Neural cell (in vitro differentiated cells): ENCODE measurements at regions not wholly inside any gene's neighbourhood (a gene's known extent, or its start where the extent isn't known, plus 50 kb on each side); places are given as distances from the start of the nearest gene placed in this dataset.

Source experiments
- H2AFZ ChIP-seq: fragments of 200-600, 300-800 bp; sonication (generic), shearing (Covaris generic); 2 replicates; pipeline ENCODE4 v1.6.0; 2014; ENCODE audit warnings: low read depth, mild to moderate bottlenecking, antibody characterized with exemption, low read length, moderate library complexity
- H3F3A ChIP-seq: fragments of 200-600 bp; shearing (Covaris generic); 2 replicates; pipeline ENCODE4 v1.6.1; 2016; ENCODE audit warnings: mild to moderate bottlenecking, moderate library complexity, mixed read lengths, antibody characterized with exemption, low read length; ENCODE audit not compliant: insufficient read depth, poor library complexity, severe bottlenecking
- H3K27ac ChIP-seq: fragments of 200-600, 300-800 bp; sonication (generic), shearing (Covaris generic); 2 replicates; pipeline ENCODE4 v1.5.1; 2014; ENCODE audit warnings: mild to moderate bottlenecking, low read length, moderate library complexity
- H3K27me3 ChIP-seq: fragments of 300-800, 200-600 bp; sonication (generic), shearing (Covaris generic); 2 replicates; pipeline ENCODE4 v1.6.0; 2014; ENCODE audit warnings: mild to moderate bottlenecking, low read depth, low read length, moderate library complexity; ENCODE audit not compliant: insufficient read depth
- H3K36me3 ChIP-seq: fragments of 300-800, 200-600 bp; sonication (generic), shearing (Covaris generic); 2 replicates; pipeline ENCODE4 v1.5.1; 2014; ENCODE audit warnings: mild to moderate bottlenecking, antibody characterized with exemption, low read length, moderate library complexity; ENCODE audit not compliant: insufficient read depth
- H3K4me2 ChIP-seq: fragments of 300-800, 200-600 bp; sonication (generic), shearing (Covaris generic); 2 replicates; pipeline ENCODE4 v1.6.0; 2014; ENCODE audit warnings: mild to moderate bottlenecking, low read length
- H3K4me3 ChIP-seq: fragments of 300-800, 200-600 bp; sonication (generic), shearing (Covaris generic); 2 replicates; pipeline ENCODE4 v1.5.1; 2014; ENCODE audit warnings: mild to moderate bottlenecking, low read length, moderate library complexity
- H3K79me2 ChIP-seq: fragments of 200-600 bp; shearing (Covaris generic); replicated peaks from 2 replicates; pipeline ENCODE4 v1.6.0; 2014; ENCODE audit warnings: mild to moderate bottlenecking, low read length, moderate library complexity; ENCODE audit not compliant: insufficient read depth
- H3K9ac ChIP-seq: fragments of 300-800, 200-600 bp; sonication (generic), shearing (Covaris generic); 2 replicates; pipeline ENCODE4 v1.6.1; 2016; ENCODE audit warnings: mild to moderate bottlenecking, low read length, mixed read lengths
- H3K9me2 ChIP-seq: fragments of 200-600 bp; shearing (Covaris generic); 2 replicates; pipeline ENCODE4 v1.6.1; 2016; ENCODE audit warnings: mild to moderate bottlenecking, low read length, mixed read lengths; ENCODE audit not compliant: insufficient read depth
- H3K9me3 ChIP-seq: fragments of 200-600, 300-800 bp; sonication (generic), shearing (Covaris generic); 2 replicates; pipeline ENCODE4 v1.6.1; 2016; ENCODE audit warnings: mild to moderate bottlenecking, mixed run types, low read length, moderate library complexity, mixed read lengths
- H4K20me1 ChIP-seq: fragments of 200-600 bp; shearing (Covaris generic); 2 replicates; pipeline ENCODE4 v1.6.1; 2016; ENCODE audit warnings: mild to moderate bottlenecking, mixed run types; ENCODE audit not compliant: insufficient read depth
- CTCF ChIP-seq: fragments of 450-650 bp; IDR thresholded peaks from 2 replicates; pipeline ENCODE4 v1.5.1; 2014; ENCODE audit warnings: antibody characterized with exemption, mild to moderate bottlenecking, moderate library complexity; ENCODE audit not compliant: poor library complexity, severe bottlenecking
- EP300 ChIP-seq: fragments of 450-650 bp; conservative IDR thresholded peaks from 2 replicates; pipeline ENCODE4 v1.6.1; 2014; ENCODE audit warnings: antibody characterized with exemption, mild to moderate bottlenecking, moderate library complexity; ENCODE audit not compliant: poor library complexity, severe bottlenecking
- EZH2 ChIP-seq: fragments of 200-600, 300-800 bp; shearing (Covaris generic), sonication (generic); IDR thresholded peaks from 2 replicates; pipeline ENCODE4 v1.6.1; 2014; ENCODE audit warnings: antibody characterized with exemption, low read length, borderline replicate concordance, mild to moderate bottlenecking; ENCODE audit not compliant: insufficient read depth, poor library complexity, severe bottlenecking
- MXI1 ChIP-seq: fragments of 450-650 bp; conservative IDR thresholded peaks from 2 replicates; pipeline ENCODE4 v1.6.1; 2014; ENCODE audit warnings: antibody characterized with exemption, mild to moderate bottlenecking; ENCODE audit not compliant: poor library complexity, severe bottlenecking
- POLR2AphosphoS5 ChIP-seq: IDR thresholded peaks from 2 replicates; pipeline ENCODE4 v1.6.1; 2012
- RAD21 ChIP-seq: fragments of 450-650 bp; conservative IDR thresholded peaks from 2 replicates; pipeline ENCODE4 v1.6.1; 2014; ENCODE audit warnings: antibody characterized with exemption, mild to moderate bottlenecking, moderate library complexity
- REST ChIP-seq: IDR thresholded peaks from 2 replicates; pipeline ENCODE4 v1.6.1; 2012; ENCODE audit warnings: borderline replicate concordance
- SMC3 ChIP-seq: fragments of 450-650 bp; conservative IDR thresholded peaks from 2 replicates; pipeline ENCODE4 v1.6.1; 2014; ENCODE audit warnings: antibody characterized with exemption, mild to moderate bottlenecking, moderate library complexity; ENCODE audit not compliant: poor library complexity
- TAF1 ChIP-seq: IDR thresholded peaks from 2 replicates; pipeline ENCODE4 v1.6.1; 2012; ENCODE audit warnings: low read depth

GRCh38 chr1:185632659-185633423, 101.3 kb upstream of the HMCN1 start:
- Histone ChIP-seq H3F3A (no peaks in the 10 kb centered on the region), H3K9me3 (no peaks in the 10 kb centered on the region), H3K36me3 (no peaks in the 10 kb centered on the region), H3K27ac (no peak overlapping the region), H2AFZ (no peak overlapping the region), H3K4me2 (no peak overlapping the region), H3K9ac (no peak overlapping the region), H4K20me1 (no peaks in the 10 kb centered on the region), H3K27me3 (no peaks in the 10 kb centered on the region), H3K4me3 (no peak overlapping the region), H3K9me2 (no peaks in the 10 kb centered on the region), H3K79me2 (no peaks in the 10 kb centered on the region)
- no peak for TF ChIP-seq POLR2AphosphoS5
- no peak for TF ChIP-seq SMC3
- no peak for TF ChIP-seq EZH2
- TF ChIP-seq MXI1 = no peak
- TF ChIP-seq EP300 = no peak
- TF ChIP-seq CTCF = no peak
- TF ChIP-seq RAD21 = no peak
- TF ChIP-seq REST = no peak
- TF ChIP-seq TAF1 = no peak

- H3K9me2 ChIP-seq = no peaks in the 10 kb centered on the region
- no peak overlapping the region for H3K27ac ChIP-seq
- no peak overlapping the region for H2AFZ ChIP-seq
- H3K9me3 ChIP-seq = no peaks in the 10 kb centered on the region
- H3K4me2 ChIP-seq = no peak overlapping the region
- no peaks in the 10 kb centered on the region for H3K36me3 ChIP-seq
- no peaks in the 10 kb centered on the region for H3F3A ChIP-seq
- no peaks in the 10 kb centered on the region for H3K79me2 ChIP-seq
- TF ChIP-seq TAF1 (no peak), MXI1 (no peak), RAD21 (no peak), CTCF (no peak), REST (no peak), EP300 (no peak), EZH2 (no peak)
- no peak overlapping the region for H3K9ac ChIP-seq
- no peaks in the 10 kb centered on the region for H3K27me3 ChIP-seq
- H3K4me3 ChIP-seq = no peak overlapping the region
- no peaks in the 10 kb centered on the region for H4K20me1 ChIP-seq
These were observed 102.3 kb upstream of the HMCN1 start for GRCh38 chr1:185631843-185632242.
